ENCODE measurements at regions not wholly inside any gene's neighbourhood (a gene's known extent, or its start where the extent isn't known, plus 50 kb on each side); places are given as distances from the start of the nearest gene placed in this dataset.

DNA sequence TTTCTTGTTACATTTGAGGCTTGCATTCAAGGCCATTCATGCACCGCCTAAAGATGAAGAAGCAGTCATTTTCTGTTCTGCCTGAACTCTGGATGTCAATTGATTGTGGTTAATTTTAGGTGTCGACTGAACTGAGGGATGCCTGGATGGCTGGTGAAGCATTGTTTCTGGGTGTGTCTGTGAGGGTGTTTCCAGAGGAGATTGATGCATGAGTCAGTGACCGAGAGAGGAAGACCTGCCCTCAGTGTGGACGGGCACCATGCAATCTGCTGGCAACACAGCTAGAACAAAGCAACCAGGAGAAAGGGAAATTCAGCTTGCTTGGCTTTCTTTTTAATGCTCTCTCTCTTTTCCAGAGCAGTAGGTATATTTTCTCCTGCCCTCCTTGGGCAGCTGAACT, 164.1 kb upstream of the ECI2 start:
- no peak for TF ChIP-seq CTCF (IDR thresholded peaks at IDR 0.05 in 8 of 11, conservative IDR thresholded peaks at IDR 0.05 in 3 of 11)
- TF ChIP-seq POLR2AphosphoS5 (IDR thresholded peaks at IDR 0.05): no peak

All from spleen (tissue), 7 donors.